GM12878 (cell line): ENCODE measurements at regions not wholly inside any gene's neighbourhood (a gene's known extent, or its start where the extent isn't known, plus 50 kb on each side); places are given as distances from the start of the nearest gene placed in this dataset.

Source experiments
- ATAC-seq: fragments of 200-7000 bp; cut with Tn5 transposase; 3 replicates; pipeline ENCODE4 v1.9.1; 2020; ENCODE audit warnings: mild to moderate bottlenecking, moderate library complexity
- BruUV-seq: library from RNA; stranded (reverse); fragments of 400-500 nt; replicated peaks from 2 replicates; lab custom pipeline; 2021; lab: Mats Ljungman, UMichigan
- CTCF ChIA-PET: fragments of 300-600 bp; sonication (Branson Sonifier 250); formaldehyde crosslinking; extraction: SDS; loops from one replicate; lab custom pipeline; 2021; ENCODE audit warnings: inconsistent platforms; lab: Yijun Ruan, JAX
- POLR2A ChIA-PET: fragments of 350-600 bp; formaldehyde crosslinking; extraction: SDS; loops from one replicate; lab custom pipeline; 2021; ENCODE audit warnings: inconsistent platforms; lab: Charles Lee
- RAD21 ChIA-PET: fragments of 300-600 bp; sonication (Branson Sonifier 250); formaldehyde crosslinking; loops from one replicate; lab custom pipeline; 2023; ENCODE audit warnings: antibody characterized with exemption; ENCODE audit not compliant: unreplicated experiment; lab: Charles Lee
- SMC1A ChIA-PET: fragments of 300-600 bp; sonication (Branson Sonifier 250); formaldehyde crosslinking; loops from one replicate; lab custom pipeline; 2023; ENCODE audit not compliant: unreplicated experiment, uncharacterized antibody; lab: Charles Lee
- DNase-seq: peaks from one replicate; pipeline ENCODE4 v3.0.0-alpha.2; 2011; ENCODE audit warnings: low read depth, low spot score
- FAIRE-seq: peaks from 3 replicates; lab custom pipeline; 2011; peaks lifted over from hg19 to GRCh38; lab: Jason Lieb, UNC
- H2AFZ ChIP-seq: 2 replicates; pipeline ENCODE4 v1.6.0; 2011; ENCODE audit warnings: low read depth, low read length, control low read depth; ENCODE audit not compliant: control insufficient read depth
- H3K27ac ChIP-seq: 2 replicates; pipeline ENCODE4 v1.5.1; 2011; ENCODE audit warnings: control low read depth; ENCODE audit not compliant: control insufficient read depth, insufficient read depth
- H3K27me3 ChIP-seq, 2 experiments: replicated peaks in 1 of 2; 2 replicates each; pipeline versions ENCODE4 v1.6.0 to v1.6.1; 2011; ENCODE audit warnings: low read length in 1 of 2; ENCODE audit not compliant: control insufficient read depth in 2 of 2, insufficient read depth in 2 of 2
- H3K36me3 ChIP-seq, 2 experiments: 2 replicates each; pipeline ENCODE4 v1.5.1; 2011; ENCODE audit warnings: low read length in 1 of 2; ENCODE audit not compliant: control insufficient read depth in 2 of 2, insufficient read depth in 2 of 2
- H3K4me1 ChIP-seq: 2 replicates; pipeline ENCODE4 v1.6.1; 2011; ENCODE audit warnings: mild to moderate bottlenecking, low read length, moderate library complexity, mixed read lengths; ENCODE audit not compliant: control insufficient read depth, insufficient read depth
- H3K4me2 ChIP-seq: 2 replicates; pipeline ENCODE4 v1.6.0; 2011; ENCODE audit warnings: control low read depth; ENCODE audit not compliant: control insufficient read depth, insufficient read depth
- H3K4me3 ChIP-seq: fragments of 200-600 bp; sonication (generic); 2 replicates; pipeline ENCODE4 v1.5.1; 2016
- H3K79me2 ChIP-seq: 2 replicates; pipeline ENCODE4 v1.6.0; 2011; ENCODE audit warnings: low read length; ENCODE audit not compliant: control insufficient read depth, insufficient read depth
- H3K9ac ChIP-seq: 2 replicates; pipeline ENCODE4 v1.8.0; 2011; ENCODE audit warnings: low read length, control low read depth, mixed read lengths; ENCODE audit not compliant: control insufficient read depth, insufficient read depth
- H3K9me3 ChIP-seq: replicated peaks from 3 replicates; pipeline ENCODE4 v1.5.1; 2011; ENCODE audit warnings: mild to moderate bottlenecking, low read length; ENCODE audit not compliant: control insufficient read depth, insufficient read depth
- H4K20me1 ChIP-seq: 2 replicates; pipeline ENCODE4 v1.6.0; 2011; ENCODE audit not compliant: control insufficient read depth, insufficient read depth
- BACH1 ChIP-seq: fragments of 450-650 bp; IDR thresholded peaks from 2 replicates; pipeline ENCODE4 v1.6.1; 2017; ENCODE audit warnings: mild to moderate bottlenecking, borderline replicate concordance
- BMI1 ChIP-seq: fragments of 450-650 bp; IDR thresholded peaks from 2 replicates; pipeline ENCODE4 v1.6.1; 2016; ENCODE audit warnings: mild to moderate bottlenecking, moderate library complexity, borderline replicate concordance
- BRCA1 ChIP-seq: IDR thresholded peaks from 2 replicates; pipeline ENCODE4 v1.6.1; 2011; ENCODE audit warnings: low read depth, low read length, improper control_type of control experiment
- NFXL1 ChIP-seq: fragments of 450-650 bp; IDR thresholded peaks from 2 replicates; pipeline ENCODE4 v1.6.1; 2017; ENCODE audit warnings: antibody characterized with exemption, mild to moderate bottlenecking, borderline replicate concordance
- RCOR1 ChIP-seq: conservative IDR thresholded peaks from 2 replicates; pipeline ENCODE4 v1.6.1; 2012; ENCODE audit warnings: low read depth, low read length, improper control_type of control experiment
- SMAD5 ChIP-seq: IDR thresholded peaks from 2 replicates; pipeline ENCODE4 v1.6.1; 2016; ENCODE audit warnings: antibody characterized with exemption, low read depth
- SMC3 ChIP-seq: IDR thresholded peaks from 2 replicates; pipeline ENCODE4 v1.6.1; 2011; ENCODE audit warnings: low read length, improper control_type of control experiment, borderline replicate concordance
- STAT1 ChIP-seq: fragments of 450-650 bp; conservative IDR thresholded peaks from 2 replicates; pipeline ENCODE4 v1.6.1; 2014; ENCODE audit warnings: antibody characterized with exemption, mild to moderate bottlenecking
- SUZ12 ChIP-seq: fragments of 200-600 bp; sonication (generic); IDR thresholded peaks from one replicate; pipeline ENCODE4 v1.6.1; 2018; ENCODE audit warnings: antibody characterized with exemption, mild to moderate bottlenecking; ENCODE audit not compliant: unreplicated experiment
- TAF1 ChIP-seq: IDR thresholded peaks from 2 replicates; pipeline ENCODE4 v1.6.1; 2011; ENCODE audit warnings: mild to moderate bottlenecking, low read depth, low read length, borderline replicate concordance
- ZBED1 ChIP-seq: IDR thresholded peaks from 2 replicates; pipeline ENCODE4 v1.6.1; 2016; ENCODE audit warnings: borderline replicate concordance
- ZNF274 ChIP-seq: IDR thresholded peaks from one replicate; pipeline ENCODE4 v1.8.0; 2011; ENCODE audit not compliant: insufficient read length, insufficient read depth
- ZSCAN29 ChIP-seq: fragments of 450-650 bp; IDR thresholded peaks from 2 replicates; pipeline ENCODE4 v1.6.1; 2017; ENCODE audit warnings: mild to moderate bottlenecking, moderate library complexity
- WGBS: methylation state at CpG from one replicate; pipeline ENCODE4 v1.1.6; 2016; ENCODE audit warnings: low lambda C conversion rate; ENCODE audit not compliant: insufficient replicate concordance, insufficient coverage; ENCODE audit errors: missing lambda C conversion rate; 5-methylcytosine and 5-hydroxymethylcytosine counted together
- in situ Hi-C: fragments of 300-500 bp; cut with MboI; formaldehyde crosslinking; loops from 9 replicates; pipeline ENCODE4 v1.14.3; 2018; ENCODE audit warnings: mixed read lengths
- intact Hi-C: fragments of 100-400 bp; cut with micrococcal nuclease; formaldehyde crosslinking; loops from one replicate; pipeline ENCODE4 v1.14.2; 2022; ENCODE audit not compliant: unreplicated experiment
- TF ChIP-seq, protein P1 (sequence below): fragments of 450-650 bp; IDR thresholded peaks from 2 replicates; pipeline ENCODE4 v1.6.1; 2017; ENCODE audit warnings: borderline replicate concordance
- TF ChIP-seq, protein P2 (sequence below): fragments of 450-650 bp; IDR thresholded peaks from 2 replicates; pipeline ENCODE4 v1.6.1; 2016; ENCODE audit warnings: mild to moderate bottlenecking
- TF ChIP-seq, protein P3 (sequence below): IDR thresholded peaks from 2 replicates; pipeline ENCODE4 v1.6.1; 2012; ENCODE audit warnings: low read depth, low read length, improper control_type of control experiment
- TF ChIP-seq, protein P4 (sequence below): IDR thresholded peaks from 2 replicates; pipeline ENCODE4 v1.6.1; 2011; ENCODE audit warnings: borderline replicate concordance, low read depth, mild to moderate bottlenecking, moderate library complexity, low read length; ENCODE audit not compliant: insufficient read depth, poor library complexity, severe bottlenecking
- TF ChIP-seq, protein P5 (sequence below): IDR thresholded peaks from 2 replicates; pipeline ENCODE4 v1.6.1; 2012; ENCODE audit warnings: low read depth, low read length, improper control_type of control experiment

DNA sequence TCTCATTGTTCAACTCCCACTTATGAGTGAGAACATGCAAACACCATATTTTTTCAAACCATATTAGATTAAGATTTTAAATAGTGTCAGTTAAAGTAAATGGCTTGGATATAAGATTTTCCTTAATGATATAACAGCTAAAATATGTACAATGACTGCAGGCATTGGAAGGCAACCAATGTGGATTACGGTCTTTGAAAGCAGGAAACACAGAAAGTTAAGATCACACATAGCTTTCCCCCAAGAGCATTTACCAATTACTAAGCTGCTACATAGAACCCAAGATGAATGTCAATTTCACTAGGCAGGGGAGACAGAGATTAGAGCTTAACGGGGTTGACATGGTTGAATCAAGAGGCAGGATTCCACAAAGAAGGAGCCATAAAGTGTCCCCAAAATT is 173.2 kb upstream of the TRPC4 start:
- H3K9me3 ChIP-seq = no peaks in the 10 kb centered on the region; the same call in 2 of the 3 replicates
- RAD21 ChIA-PET = no interaction called here
- no peaks in the 10 kb centered on the region for H3K79me2 ChIP-seq
- DNase-seq = no peak
- POLR2A ChIA-PET = no interaction called here
- no peak overlapping the region for H2AFZ ChIP-seq
- intact Hi-C loops (no loop called here), in situ Hi-C loops (no loop called here)
- H3K27me3 ChIP-seq = no peaks in the 10 kb centered on the region
- H4K20me1 ChIP-seq = no peaks in the 10 kb centered on the region
- BruUV-seq = no TSS peak
- no peaks in the 10 kb centered on the region for H3K36me3 ChIP-seq
- H3K27ac ChIP-seq = no peak overlapping the region
- no peak for ATAC-seq
- no peak for FAIRE-seq
- no peak overlapping the region for H3K4me3 ChIP-seq
- no peaks in the 10 kb centered on the region for H3K4me1 ChIP-seq
- SMC1A ChIA-PET = no interaction called here
- H3K9ac ChIP-seq = no peak overlapping the region
- 40% methylated on average over 2 of the region's 2 CpGs for WGBS
- H3K4me2 ChIP-seq = no peak overlapping the region
- CTCF ChIA-PET = interaction anchor here (0.6 to 1.2 kb wide), 2 partner anchors 11 to 824 kb away, joined by 3 read pairs; no protein-coding TSS in a partner anchor
- no peak for TF ChIP-seq STAT1
- TF ChIP-seq BACH1 = no peak
- TF ChIP-seq, protein P1, sequence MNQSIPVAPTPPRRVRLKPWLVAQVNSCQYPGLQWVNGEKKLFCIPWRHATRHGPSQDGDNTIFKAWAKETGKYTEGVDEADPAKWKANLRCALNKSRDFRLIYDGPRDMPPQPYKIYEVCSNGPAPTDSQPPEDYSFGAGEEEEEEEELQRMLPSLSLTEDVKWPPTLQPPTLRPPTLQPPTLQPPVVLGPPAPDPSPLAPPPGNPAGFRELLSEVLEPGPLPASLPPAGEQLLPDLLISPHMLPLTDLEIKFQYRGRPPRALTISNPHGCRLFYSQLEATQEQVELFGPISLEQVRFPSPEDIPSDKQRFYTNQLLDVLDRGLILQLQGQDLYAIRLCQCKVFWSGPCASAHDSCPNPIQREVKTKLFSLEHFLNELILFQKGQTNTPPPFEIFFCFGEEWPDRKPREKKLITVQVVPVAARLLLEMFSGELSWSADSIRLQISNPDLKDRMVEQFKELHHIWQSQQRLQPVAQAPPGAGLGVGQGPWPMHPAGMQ = no peak
- TF ChIP-seq SUZ12 = no peak
- no peak for TF ChIP-seq SMC3
- TF ChIP-seq, protein P2, sequence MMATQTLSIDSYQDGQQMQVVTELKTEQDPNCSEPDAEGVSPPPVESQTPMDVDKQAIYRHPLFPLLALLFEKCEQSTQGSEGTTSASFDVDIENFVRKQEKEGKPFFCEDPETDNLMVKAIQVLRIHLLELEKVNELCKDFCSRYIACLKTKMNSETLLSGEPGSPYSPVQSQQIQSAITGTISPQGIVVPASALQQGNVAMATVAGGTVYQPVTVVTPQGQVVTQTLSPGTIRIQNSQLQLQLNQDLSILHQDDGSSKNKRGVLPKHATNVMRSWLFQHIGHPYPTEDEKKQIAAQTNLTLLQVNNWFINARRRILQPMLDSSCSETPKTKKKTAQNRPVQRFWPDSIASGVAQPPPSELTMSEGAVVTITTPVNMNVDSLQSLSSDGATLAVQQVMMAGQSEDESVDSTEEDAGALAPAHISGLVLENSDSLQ = no peak
- TF ChIP-seq, protein P3, sequence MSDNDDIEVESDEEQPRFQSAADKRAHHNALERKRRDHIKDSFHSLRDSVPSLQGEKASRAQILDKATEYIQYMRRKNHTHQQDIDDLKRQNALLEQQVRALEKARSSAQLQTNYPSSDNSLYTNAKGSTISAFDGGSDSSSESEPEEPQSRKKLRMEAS = no peak
- TF ChIP-seq, protein P4, sequence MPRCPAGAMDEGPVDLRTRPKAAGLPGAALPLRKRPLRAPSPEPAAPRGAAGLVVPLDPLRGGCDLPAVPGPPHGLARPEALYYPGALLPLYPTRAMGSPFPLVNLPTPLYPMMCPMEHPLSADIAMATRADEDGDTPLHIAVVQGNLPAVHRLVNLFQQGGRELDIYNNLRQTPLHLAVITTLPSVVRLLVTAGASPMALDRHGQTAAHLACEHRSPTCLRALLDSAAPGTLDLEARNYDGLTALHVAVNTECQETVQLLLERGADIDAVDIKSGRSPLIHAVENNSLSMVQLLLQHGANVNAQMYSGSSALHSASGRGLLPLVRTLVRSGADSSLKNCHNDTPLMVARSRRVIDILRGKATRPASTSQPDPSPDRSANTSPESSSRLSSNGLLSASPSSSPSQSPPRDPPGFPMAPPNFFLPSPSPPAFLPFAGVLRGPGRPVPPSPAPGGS = no peak
- TF ChIP-seq ZSCAN29 = no peak
- no peak for TF ChIP-seq NFXL1
- TF ChIP-seq BMI1 = no peak
- no peak for TF ChIP-seq BRCA1
- no peak for TF ChIP-seq RCOR1
- TF ChIP-seq ZNF274 = no peak
- TF ChIP-seq ZBED1 = no peak
- TF ChIP-seq, protein P5, sequence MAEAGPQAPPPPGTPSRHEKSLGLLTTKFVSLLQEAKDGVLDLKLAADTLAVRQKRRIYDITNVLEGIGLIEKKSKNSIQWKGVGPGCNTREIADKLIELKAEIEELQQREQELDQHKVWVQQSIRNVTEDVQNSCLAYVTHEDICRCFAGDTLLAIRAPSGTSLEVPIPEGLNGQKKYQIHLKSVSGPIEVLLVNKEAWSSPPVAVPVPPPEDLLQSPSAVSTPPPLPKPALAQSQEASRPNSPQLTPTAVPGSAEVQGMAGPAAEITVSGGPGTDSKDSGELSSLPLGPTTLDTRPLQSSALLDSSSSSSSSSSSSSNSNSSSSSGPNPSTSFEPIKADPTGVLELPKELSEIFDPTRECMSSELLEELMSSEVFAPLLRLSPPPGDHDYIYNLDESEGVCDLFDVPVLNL = no peak
- TF ChIP-seq TAF1 = no peak
- TF ChIP-seq SMAD5 = no peak
